ENCODE measurements at regions not wholly inside any gene's neighbourhood (a gene's known extent, or its start where the extent isn't known, plus 50 kb on each side); places are given as distances from the start of the nearest gene placed in this dataset.

GRCh38 chr7:63008366-63008765 is 990.3 kb upstream of the ZNF722 start:
- BruUV-seq (replicated peaks), result no TSS peak
- TF ChIP-seq CTCF (IDR thresholded peaks at IDR 0.05 in 2 of 3, conservative IDR thresholded peaks at IDR 0.05 in 1 of 3; ENCODE audit: insufficient read depth in 2 of 3, low read depth in 1 of 3, low read length in 3 of 3), result peak in 1 of 3 experiments; percentile 14; a peak in 1 of 6 replicates
- no peak for TF ChIP-seq NFIC (IDR thresholded peaks at IDR 0.05)
- POLR2A ChIA-PET, result no interaction called here
- DNase-seq (ENCODE audit: extremely low read depth in 1 of 4, low spot score in 3 of 4) (no peak), FAIRE-seq (no peak), ATAC-seq (no peak)
- intact Hi-C loops (cut with micrococcal nuclease), result loop anchor here (10.0 kb wide), 2 partner anchors 96 to 154 kb away; no protein-coding TSS in a partner anchor
- H3K9me1 ChIP-seq (ENCODE audit: control insufficient read depth, insufficient read depth, low read length), result no peaks in the 10 kb centered on the region
- in situ Hi-C loops (cut with MboI), result no loop called here
- H4K20me1 ChIP-seq (replicated peaks; ENCODE audit: control insufficient read depth, insufficient read depth, low read length), result no peaks in the 10 kb centered on the region
- CTCF ChIA-PET (ENCODE audit: low intra/inter-chr PET ratio), result no interaction called here
- H3K27ac ChIP-seq (ENCODE audit: extremely low read depth, low read depth, low read length), result no peak overlapping the region
- H3K9ac ChIP-seq (ENCODE audit: insufficient read depth in 1 of 2, low read depth in 2 of 2, low read length in 2 of 2), result no peak overlapping the region
- no peaks in the 10 kb centered on the region for H3K4me1 ChIP-seq (replicated peaks in 1 of 2; ENCODE audit: control insufficient read depth in 2 of 2, insufficient read depth in 2 of 2, low read length in 2 of 2)
- no peaks in the 10 kb centered on the region for H3K36me3 ChIP-seq (ENCODE audit: control insufficient read depth, insufficient read depth, low read length)
- H3K79me2 ChIP-seq (ENCODE audit: control insufficient read depth, insufficient read depth, low read length), result no peaks in the 10 kb centered on the region
- H3K9me3 ChIP-seq (replicated peaks; ENCODE audit: control insufficient read depth, insufficient read depth, low read depth, low read length), result no peaks in the 10 kb centered on the region; the same call in 1 of the 2 replicates
- H3K27me3 ChIP-seq (ENCODE audit: control insufficient read depth in 2 of 2, insufficient read depth in 2 of 2, low read length in 2 of 2), result no peaks in the 10 kb centered on the region
- H3K4me2 ChIP-seq (ENCODE audit: insufficient read depth, low read length), result no peak overlapping the region
- WGBS (ENCODE audit: insufficient coverage, low coverage, missing lambda C conversion rate), result 0% methylated on average over 2 of the region's 2 CpGs
- no peak overlapping the region for H2AFZ ChIP-seq (ENCODE audit: low read depth, low read length)
- no peak overlapping the region for H3K4me3 ChIP-seq

- Histone ChIP-seq H3K27me3 (ENCODE audit: control insufficient read depth in 2 of 2, insufficient read depth in 2 of 2, low read length in 2 of 2) (no peaks in the 10 kb centered on the region), H3K4me3 (no peak overlapping the region), H3K9me3 (replicated peaks; ENCODE audit: control insufficient read depth, insufficient read depth, low read depth, low read length) (no peaks in the 10 kb centered on the region), H3K9me1 (ENCODE audit: control insufficient read depth, insufficient read depth, low read length) (no peaks in the 10 kb centered on the region), H2AFZ (ENCODE audit: low read depth, low read length) (no peak overlapping the region), H3K27ac (ENCODE audit: extremely low read depth, low read depth, low read length) (no peak overlapping the region), H3K36me3 (ENCODE audit: control insufficient read depth, insufficient read depth, low read length) (no peaks in the 10 kb centered on the region), H4K20me1 (replicated peaks; ENCODE audit: control insufficient read depth, insufficient read depth, low read length) (no peaks in the 10 kb centered on the region), H3K79me2 (ENCODE audit: control insufficient read depth, insufficient read depth, low read length) (no peaks in the 10 kb centered on the region), H3K9ac (ENCODE audit: insufficient read depth in 1 of 2, low read depth in 2 of 2, low read length in 2 of 2) (no peak overlapping the region), H3K4me1 (replicated peaks in 1 of 2; ENCODE audit: control insufficient read depth in 2 of 2, insufficient read depth in 2 of 2, low read length in 2 of 2) (no peaks in the 10 kb centered on the region), H3K4me2 (ENCODE audit: insufficient read depth, low read length) (no peak overlapping the region)
- CTCF ChIA-PET (ENCODE audit: low intra/inter-chr PET ratio), result no interaction called here
- no peak for FAIRE-seq
- BruUV-seq (replicated peaks), result no TSS peak
- intact Hi-C loops (cut with micrococcal nuclease), result loop anchor here (10.0 kb wide), 2 partner anchors 95 to 155 kb away; no protein-coding TSS in a partner anchor
- POLR2A ChIA-PET, result no interaction called here
- no peak for ATAC-seq
- in situ Hi-C loops (cut with MboI), result no loop called here
- 3% methylated on average over 7 of the region's 7 CpGs for WGBS (ENCODE audit: insufficient coverage, low coverage, missing lambda C conversion rate)
- no peak for DNase-seq (ENCODE audit: extremely low read depth in 1 of 4, low spot score in 3 of 4)
- TF ChIP-seq ZC3H4 (CRISPR knock-in tag; IDR thresholded peaks at IDR 0.05; ENCODE audit: borderline replicate concordance) (no peak), ZFX (CRISPR knock-in tag; IDR thresholded peaks at IDR 0.05) (no peak), LEF1 (IDR thresholded peaks at IDR 0.05) (no peak), FOXA3 (CRISPR knock-in tag; conservative IDR thresholded peaks at IDR 0.05 in 1 of 2, IDR thresholded peaks at IDR 0.05 in 1 of 2) (no peak), NONO (IDR thresholded peaks at IDR 0.05; ENCODE audit: low read depth in 2 of 2, low read length in 1 of 2) (no peak), POLR2AphosphoS5 (IDR thresholded peaks at IDR 0.05; ENCODE audit: control insufficient read depth, insufficient read depth, low read depth, low read length) (no peak), POLR2G (IDR thresholded peaks at IDR 0.05; ENCODE audit: low read depth, low read length) (no peak), TFAM (CRISPR knock-in tag; conservative IDR thresholded peaks at IDR 0.05) (no peak), GTF2B (IDR thresholded peaks at IDR 0.05; ENCODE audit: extremely low read depth, insufficient read length) (no peak), JUN (IDR thresholded peaks at IDR 0.05; ENCODE audit: borderline replicate concordance, low read depth, low read length) (no peak), JUN (CRISPR knock-in tag; IDR thresholded peaks at IDR 0.05; ENCODE audit: borderline replicate concordance) (no peak)
These were observed 988.9 kb upstream of the ZNF722 start for GRCh38 chr7:63009771-63010170.
